NCI-H526 treated with DMSO at 0.1 percent for 48 hours (cell line): ENCODE measurements at regions not wholly inside any gene's neighbourhood (a gene's known extent, or its start where the extent isn't known, plus 50 kb on each side); places are given as distances from the start of the nearest gene placed in this dataset.
"Not testable (repeated sequence)": the region's sequence is repeated elsewhere in the genome, so short reads cannot be mapped to it uniquely, and the experiment has no call there.

Experiments
- DNase-seq: peaks from one replicate; lab custom pipeline; 2025; lab: John Stamatoyannopoulos, UW

GRCh38 chr2:111579500-111580134 is 304.4 kb downstream of the ANAPC1 start:
- DNase-seq = not testable (repeated sequence)

GRCh38 chr2:111580616-111581015 is 303.4 kb downstream of the ANAPC1 start:
- not testable (repeated sequence) for DNase-seq

- DNase-seq = not testable (repeated sequence)
Measured at GRCh38 chr2:111582090-111582489, 301.9 kb downstream of the ANAPC1 start.

GRCh38 chr2:111583480-111583879 is 300.5 kb downstream of the ANAPC1 start:
- DNase-seq = not testable (repeated sequence)

GRCh38 chr2:111584540-111584939 is 299.5 kb downstream of the ANAPC1 start:
- DNase-seq = not testable (repeated sequence)

- not testable (repeated sequence) for DNase-seq
Measured at GRCh38 chr2:111584950-111585349, 299.0 kb downstream of the ANAPC1 start.

- not testable (repeated sequence) for DNase-seq
Measured at GRCh38 chr2:111586014-111586413, 298.0 kb downstream of the ANAPC1 start.

- not testable (repeated sequence) for DNase-seq
Measured at GRCh38 chr2:111595072-111595471, 288.9 kb downstream of the ANAPC1 start.

GRCh38 chr2:111596808-111597705 is 286.9 kb downstream of the ANAPC1 start:
- not testable (repeated sequence) for DNase-seq

- not testable (repeated sequence) for DNase-seq
Measured at GRCh38 chr2:111598944-111599343, 285.0 kb downstream of the ANAPC1 start.

- DNase-seq = not testable (repeated sequence)
Measured at GRCh38 chr2:111602259-111602658, 281.7 kb downstream of the ANAPC1 start.

GRCh38 chr2:111605798-111606197 is 278.2 kb downstream of the ANAPC1 start:
- not testable (repeated sequence) for DNase-seq

GRCh38 chr2:111606632-111607031 is 277.4 kb downstream of the ANAPC1 start:
- DNase-seq = not testable (repeated sequence)

GRCh38 chr2:111609146-111609844 is 274.7 kb downstream of the ANAPC1 start:
- not testable (repeated sequence) for DNase-seq

- not testable (repeated sequence) for DNase-seq
Measured at GRCh38 chr2:111610035-111610434, 274.0 kb downstream of the ANAPC1 start.

- DNase-seq = no peak
Measured at GRCh38 chr2:111616651-111617218, 267.3 kb downstream of the ANAPC1 start.

- no peak for DNase-seq
Measured at GRCh38 chr2:111617299-111618225, 266.4 kb downstream of the ANAPC1 start.

- no peak for DNase-seq
Measured at GRCh38 chr2:111618226-111618977, 265.6 kb downstream of the ANAPC1 start.

- peak; percentile 14 for DNase-seq
Measured at GRCh38 chr2:111618978-111619902, 264.8 kb downstream of the ANAPC1 start.
